A673 (cell line): ENCODE measurements at regions not wholly inside any gene's neighbourhood (a gene's known extent, or its start where the extent isn't known, plus 50 kb on each side); places are given as distances from the start of the nearest gene placed in this dataset.

Experiments
- EZH2 ChIP-seq: fragments of 200-600 bp; sonication (generic); IDR thresholded peaks from 2 replicates; pipeline ENCODE4 v1.6.1; 2017; ENCODE audit warnings: borderline replicate concordance, low read depth, mild to moderate bottlenecking, mixed read lengths, antibody characterized with exemption, low read length; ENCODE audit not compliant: poor library complexity, severe bottlenecking
- TF ChIP-seq, protein P1 (sequence below): fragments of 300-800, 200-600 bp; sonication (generic); conservative IDR thresholded peaks from 2 replicates; pipeline ENCODE4 v1.5.1; 2017; ENCODE audit warnings: low read depth, mild to moderate bottlenecking, antibody characterized with exemption, low read length, moderate library complexity, mixed read lengths

DNA sequence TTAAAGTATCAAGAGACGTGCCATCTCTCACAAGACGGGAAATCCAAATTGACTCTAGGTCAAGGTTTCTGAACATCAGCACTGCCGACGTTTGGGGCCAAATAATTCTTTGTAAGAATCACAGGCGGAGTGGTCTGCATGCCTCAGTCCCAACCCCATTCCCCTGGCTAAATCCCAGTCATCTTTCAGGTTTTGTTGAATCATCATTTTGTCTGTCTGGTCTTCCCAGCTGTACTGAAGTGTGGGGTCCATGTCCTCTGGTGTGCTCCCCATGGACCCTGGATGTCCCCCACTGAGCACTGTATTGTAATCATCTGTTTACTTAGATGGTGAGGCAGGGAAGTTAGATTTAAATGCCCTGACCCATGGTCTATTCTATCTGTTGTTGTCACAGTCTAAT is 103.6 kb upstream of the GALNT18 start:
- no peak for TF ChIP-seq EZH2
- TF ChIP-seq, protein P1, sequence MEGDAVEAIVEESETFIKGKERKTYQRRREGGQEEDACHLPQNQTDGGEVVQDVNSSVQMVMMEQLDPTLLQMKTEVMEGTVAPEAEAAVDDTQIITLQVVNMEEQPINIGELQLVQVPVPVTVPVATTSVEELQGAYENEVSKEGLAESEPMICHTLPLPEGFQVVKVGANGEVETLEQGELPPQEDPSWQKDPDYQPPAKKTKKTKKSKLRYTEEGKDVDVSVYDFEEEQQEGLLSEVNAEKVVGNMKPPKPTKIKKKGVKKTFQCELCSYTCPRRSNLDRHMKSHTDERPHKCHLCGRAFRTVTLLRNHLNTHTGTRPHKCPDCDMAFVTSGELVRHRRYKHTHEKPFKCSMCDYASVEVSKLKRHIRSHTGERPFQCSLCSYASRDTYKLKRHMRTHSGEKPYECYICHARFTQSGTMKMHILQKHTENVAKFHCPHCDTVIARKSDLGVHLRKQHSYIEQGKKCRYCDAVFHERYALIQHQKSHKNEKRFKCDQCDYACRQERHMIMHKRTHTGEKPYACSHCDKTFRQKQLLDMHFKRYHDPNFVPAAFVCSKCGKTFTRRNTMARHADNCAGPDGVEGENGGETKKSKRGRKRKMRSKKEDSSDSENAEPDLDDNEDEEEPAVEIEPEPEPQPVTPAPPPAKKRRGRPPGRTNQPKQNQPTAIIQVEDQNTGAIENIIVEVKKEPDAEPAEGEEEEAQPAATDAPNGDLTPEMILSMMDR: no peak
